ENCODE measurements at regions not wholly inside any gene's neighbourhood (a gene's known extent, or its start where the extent isn't known, plus 50 kb on each side); places are given as distances from the start of the nearest gene placed in this dataset.

DNA sequence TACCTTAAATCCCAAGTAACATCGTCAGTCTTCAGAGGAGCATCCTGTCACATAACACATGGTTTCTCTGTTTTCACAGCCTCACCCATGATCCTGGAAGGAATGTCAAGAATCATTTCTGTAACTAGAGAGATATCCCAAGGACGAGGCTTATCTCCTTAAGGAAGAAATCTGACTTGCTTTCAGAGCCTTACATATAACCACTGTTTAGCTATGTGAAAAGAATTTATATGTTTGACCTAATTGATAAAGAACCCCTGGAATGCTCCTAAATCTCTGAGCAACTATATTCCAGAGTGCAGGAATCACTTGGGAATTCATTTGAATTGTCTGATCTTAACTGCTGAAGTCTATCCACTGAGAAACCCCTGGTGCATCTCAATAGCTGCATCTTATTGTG, 243.1 kb downstream of the ALDH8A1 start:
- DNase-seq, result no peak

DNA sequence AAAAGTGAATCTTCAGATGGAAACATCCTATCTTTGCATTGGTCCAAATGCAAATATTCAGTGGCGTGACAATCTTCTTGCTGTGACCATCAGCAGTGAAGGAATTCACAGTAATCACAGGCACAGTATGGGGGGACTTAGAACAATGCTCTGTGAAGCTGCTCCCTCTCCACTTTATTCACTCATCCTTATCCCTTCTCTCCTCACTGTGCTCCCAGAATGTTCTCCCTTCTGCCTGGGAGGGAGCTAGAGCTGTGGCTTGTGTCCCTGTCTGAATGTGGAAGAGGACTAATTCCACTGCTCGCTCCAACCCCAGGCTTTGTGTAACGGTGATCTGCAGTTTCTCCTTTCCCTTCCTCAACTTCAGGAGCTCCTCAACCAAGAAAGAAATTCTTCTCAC, 243.7 kb downstream of the ALDH8A1 start:
- DNase-seq, result no peak

DNA sequence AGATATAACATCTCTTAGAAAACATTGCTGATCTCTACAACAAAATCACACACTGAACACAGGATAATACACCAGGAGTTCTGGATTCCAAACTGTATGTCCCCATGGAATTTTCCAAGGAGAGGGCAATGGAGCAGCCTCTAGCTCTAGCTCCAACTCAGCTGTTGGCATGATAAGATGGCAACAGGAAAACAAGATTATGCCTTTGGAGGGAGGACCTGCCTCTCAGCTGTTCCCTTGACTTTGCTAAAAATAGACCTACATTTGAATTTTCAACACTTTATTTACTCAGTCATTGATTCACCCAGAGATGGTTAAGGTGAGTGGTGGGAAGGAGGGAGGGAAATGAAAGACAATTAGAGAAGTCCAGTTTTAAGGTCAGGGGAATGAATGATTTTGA, 246.7 kb downstream of the ALDH8A1 start:
- no peak for DNase-seq

DNA sequence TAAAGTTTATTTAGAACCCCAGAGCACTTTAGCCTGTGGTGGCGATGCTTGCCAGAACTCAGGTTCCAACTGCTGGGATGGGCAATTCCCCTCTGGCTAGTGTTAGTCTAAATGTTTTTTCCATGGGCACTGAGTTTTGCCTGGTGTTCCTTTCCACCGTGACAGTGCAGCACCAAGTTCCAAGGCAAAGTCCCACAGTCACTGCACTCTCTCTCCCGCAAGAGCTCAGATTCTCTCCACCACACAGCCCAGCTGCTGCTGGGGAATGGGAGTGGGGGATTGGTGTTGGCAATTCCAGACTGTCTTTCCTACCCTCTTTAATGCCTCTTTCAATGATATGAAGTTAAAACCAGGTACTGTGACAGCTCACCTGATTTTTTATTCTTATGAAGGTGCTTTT, 247.6 kb downstream of the ALDH8A1 start:
- DNase-seq, result no peak

DNA sequence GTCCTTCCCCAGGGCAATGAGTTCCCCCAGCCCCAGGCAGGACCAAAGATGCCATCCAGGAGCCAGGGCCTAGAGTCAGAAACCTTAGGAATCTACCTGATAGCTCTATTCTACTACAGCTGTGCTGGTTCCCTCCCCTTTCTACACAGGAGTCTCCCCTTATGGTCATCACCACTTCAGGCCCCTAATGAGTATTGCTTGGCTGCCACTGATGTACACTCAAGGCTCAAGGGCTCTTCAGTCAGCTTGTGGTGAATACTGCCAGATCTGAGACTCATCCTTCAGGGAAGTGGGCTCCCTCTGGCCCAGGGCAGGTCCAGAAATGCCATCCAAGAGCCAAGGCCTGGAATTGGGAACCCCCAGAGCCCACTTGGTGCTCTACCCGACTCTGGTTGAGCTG, 248.6 kb downstream of the ALDH8A1 start:
- DNase-seq, result no peak

DNA sequence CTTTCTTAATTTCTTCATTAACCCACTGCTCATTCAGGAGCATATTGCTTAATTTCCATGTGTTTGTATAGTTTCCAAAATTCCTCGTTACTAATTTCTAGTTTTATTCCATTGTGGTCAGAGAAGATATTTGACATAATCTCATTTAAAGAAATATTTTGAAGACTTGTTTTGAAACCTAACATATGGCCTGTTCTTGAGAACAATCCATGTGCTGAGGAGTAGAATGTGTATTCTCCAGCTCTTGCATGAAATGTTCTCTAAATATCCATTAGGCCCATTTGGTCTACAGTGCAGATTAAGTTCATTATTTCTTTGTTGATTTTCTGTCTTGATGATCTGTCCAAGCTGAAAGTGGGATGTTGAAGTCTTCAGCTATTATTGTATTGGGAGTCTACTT, 251.7 kb downstream of the ALDH8A1 start:
- no peak for DNase-seq

DNA sequence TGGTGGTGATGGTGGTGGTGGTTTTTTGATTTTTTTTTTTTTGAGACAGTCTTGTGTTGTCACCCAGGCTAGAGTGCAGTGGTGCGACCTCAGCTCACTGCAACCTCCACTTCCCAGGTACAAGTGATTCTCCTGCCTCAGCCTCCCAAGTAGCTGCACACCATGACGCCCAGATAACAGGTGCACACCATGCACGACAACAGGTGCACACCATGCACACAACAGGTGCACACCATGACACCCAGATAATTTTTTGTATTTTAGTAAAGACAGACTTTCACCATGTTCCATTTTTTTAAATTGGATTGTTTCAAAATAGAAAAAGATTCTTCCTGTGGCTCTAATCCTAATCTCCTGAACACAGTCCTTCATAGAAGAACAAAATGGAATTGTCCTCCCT, 257.9 kb downstream of the ALDH8A1 start:
- DNase-seq, result no peak

DNA sequence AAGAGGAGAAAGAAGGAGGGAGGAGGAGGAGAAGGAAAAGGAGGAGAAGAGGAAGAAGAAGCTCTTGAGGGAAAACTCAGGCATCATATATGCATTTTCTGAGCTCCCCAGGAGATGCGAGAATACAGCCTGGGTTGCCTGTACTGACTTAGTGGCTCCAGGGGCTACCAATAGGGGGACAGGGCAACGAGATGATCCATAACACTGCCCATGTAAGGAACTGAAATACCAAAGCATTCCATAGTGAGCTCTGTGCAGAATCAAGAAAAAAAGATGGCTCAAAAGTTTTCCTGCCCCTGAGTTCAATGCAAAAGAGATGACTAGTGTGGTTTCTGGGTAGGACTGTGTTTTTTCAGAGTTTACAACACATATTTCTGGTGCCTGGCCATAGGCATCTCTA, 258.7 kb downstream of the ALDH8A1 start:
- DNase-seq, result no peak

DNA sequence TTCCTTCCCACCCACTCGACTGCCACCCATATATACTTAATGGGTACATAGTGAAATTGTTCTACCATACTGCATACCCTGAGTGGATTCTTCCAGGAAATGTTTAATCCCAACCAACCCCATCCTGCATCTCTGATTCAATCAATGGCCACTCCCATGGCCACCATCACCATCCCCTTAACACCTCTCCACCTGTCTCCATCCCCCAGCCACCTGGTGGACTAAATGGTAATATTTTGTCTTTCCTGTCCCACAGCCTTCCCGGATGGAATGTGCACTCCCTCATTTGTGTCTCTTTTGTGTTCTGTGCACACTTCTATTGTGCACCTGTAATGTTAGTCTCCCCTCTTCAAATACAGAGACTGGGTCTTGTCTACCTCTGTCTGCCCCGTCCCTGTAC, 259.9 kb downstream of the ALDH8A1 start:
- no peak for DNase-seq

DNA sequence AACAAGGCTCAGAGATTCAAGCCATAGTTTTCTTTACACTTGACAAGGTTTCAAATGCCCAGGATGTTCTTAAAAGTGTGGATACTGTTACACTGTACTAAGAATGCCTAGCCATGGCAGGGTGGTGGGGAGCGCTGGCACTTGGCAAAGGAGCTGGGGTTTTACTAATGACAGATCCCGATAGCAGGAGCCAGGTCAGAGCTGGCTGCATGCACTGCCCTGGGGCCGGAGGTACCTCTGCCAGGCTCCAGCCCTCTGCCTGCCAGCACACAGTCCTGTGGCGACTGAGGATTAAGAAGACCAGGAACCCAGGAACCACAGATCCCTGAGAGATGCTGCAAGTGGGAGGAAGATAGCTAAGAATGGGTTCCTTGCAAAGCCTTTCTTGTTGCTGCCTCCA, 260.3 kb downstream of the ALDH8A1 start:
- no peak for DNase-seq

DNA sequence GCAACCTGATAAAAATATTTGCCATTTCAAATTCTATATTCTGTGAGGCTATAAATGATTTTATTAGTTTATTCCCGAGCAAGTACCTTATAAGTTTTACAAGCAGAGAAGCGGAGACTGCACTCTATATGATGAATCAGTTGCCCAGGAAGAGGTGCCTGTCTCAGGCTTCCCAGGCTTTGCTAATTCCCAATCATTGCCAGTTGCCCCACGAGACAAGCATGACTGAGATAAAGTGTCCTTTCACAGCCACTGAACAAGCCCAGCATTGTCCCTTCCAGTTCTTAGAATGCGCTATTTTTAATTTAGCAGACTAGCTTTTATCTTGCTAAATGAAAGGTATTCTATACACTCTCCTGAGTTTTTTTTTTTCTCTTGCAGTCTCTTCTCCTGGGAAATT, 260.7 kb downstream of the ALDH8A1 start:
- no peak for DNase-seq

DNA sequence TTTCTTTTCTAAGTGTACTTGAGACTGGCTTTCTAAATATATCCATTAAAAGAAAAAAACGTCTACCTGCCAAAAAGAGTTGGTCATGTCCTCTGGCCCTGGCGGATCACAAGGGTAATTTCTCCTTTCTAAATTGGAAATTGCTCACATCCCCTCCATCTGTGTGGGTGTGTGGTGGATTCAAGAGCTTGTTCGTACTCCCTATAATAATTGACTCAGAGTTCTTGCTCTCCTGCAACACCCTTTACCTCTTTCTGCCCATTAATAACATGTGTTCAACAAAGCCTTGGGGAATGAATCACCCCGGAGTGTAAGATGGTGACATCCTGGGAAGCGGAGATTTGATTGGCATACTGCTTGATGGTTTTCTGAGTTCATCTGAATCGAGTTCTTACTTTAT, 263.8 kb downstream of the ALDH8A1 start:
- DNase-seq, result peak; percentile 33 to 34

DNA sequence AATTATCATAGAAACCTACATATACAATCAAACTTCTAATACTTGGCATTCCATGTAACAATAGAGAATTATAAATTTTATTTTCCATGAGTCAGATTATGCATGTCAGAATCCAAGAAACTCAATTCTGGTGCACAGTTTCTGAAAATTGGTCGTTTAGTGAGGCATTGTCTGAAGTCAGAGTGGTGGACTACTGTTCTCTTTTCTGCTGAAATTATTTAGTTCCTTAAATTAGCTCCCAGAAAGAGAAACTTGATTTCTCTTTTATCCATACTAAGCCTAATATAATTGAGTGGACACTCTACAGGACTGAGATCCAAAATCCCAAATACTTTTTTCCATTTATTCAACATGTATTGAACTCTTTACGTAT, 265.5 kb downstream of the ALDH8A1 start:
- peak in 1 of 2 donors; percentile 35 for DNase-seq

DNA sequence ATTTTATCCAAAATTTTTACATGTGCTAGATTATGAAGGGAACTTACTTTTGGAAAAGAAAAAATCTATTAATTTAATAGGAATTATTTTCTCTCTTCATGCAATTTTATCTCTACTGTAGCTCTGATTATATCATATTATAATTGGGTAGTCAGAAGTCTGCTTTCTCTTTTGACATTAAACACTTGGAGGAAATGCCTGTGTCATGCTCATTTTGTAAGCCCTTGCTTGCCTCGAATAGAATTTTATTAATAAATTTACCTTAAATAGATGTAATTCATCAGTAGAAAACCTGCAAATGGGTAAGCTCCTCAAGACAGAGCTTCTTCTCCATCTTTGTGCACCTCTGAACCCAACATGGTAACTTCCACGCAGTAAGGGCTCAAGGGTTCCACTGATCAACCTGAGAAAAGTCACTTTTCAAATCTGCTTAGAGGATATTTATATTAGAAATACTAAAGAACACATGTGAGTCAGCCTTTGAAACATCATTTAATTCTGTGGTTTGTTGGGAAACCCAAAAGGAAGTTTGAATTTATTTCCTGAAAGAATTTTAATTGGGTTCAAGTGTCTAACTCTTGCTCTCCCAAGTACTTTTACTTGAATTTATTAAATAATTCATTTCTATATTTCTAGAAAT, 266.0 kb downstream of the ALDH8A1 start:
- DNase-seq, result peak in 1 of 2 donors; percentile 63

DNA sequence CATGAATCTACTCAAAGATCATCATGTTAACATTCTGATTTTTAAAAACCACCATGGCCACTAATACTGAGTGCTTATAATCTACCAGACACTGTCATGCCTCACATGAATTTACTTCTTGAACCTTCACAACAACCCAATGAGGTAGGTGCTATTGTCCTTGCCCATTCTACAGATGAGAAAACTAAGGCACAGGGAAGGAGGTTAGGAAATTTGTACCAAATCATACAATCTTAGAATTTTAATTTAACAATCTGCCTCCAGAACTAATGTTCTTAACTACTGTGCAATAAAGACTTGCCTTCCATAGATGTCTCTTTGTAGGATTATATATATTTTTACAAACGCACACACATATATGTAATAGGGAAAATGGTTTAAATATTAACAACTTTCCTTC, 269.5 kb downstream of the ALDH8A1 start:
- DNase-seq, result no peak

DNA sequence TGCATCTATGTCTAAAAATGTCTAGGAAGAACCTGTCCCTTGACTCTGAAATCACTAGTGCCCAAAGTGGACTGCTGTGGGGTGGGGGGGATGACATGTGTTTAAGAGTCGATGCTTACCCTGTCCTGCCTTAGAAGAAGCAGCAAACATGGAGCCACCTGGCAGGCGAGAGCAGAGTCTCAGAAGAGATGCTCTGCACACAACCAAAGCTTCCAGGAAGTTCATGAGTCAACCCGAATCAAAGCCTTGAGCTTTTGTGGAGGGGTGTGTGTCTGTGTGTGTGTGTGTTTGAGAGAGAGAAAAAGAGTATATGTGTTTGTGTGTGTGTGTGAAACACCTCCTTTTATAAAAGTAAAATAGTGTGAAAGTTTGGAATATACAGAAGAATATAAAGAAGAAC, 269.9 kb downstream of the ALDH8A1 start:
- DNase-seq, result no peak

DNA sequence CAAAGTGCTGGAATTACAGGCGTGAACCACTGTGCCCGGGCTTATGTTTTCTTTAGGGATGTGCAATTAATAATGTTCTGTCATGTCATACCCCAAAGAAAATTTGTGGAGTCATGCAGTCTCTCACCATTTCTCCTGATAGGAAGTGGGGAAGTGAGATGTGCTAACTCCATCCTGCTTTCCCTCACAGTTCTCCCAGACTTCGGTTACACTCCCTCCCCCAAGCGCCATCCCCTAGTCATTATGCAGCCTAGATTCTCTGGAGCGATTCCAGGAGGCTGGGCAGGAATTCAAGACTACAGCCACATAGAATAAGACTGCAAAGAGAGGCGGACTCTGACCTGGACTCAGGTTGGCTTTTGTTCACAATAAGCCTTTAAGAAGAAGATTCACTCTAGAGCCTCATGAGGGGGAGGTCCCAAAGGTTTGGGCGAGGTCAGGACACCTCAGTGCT, 271.4 kb downstream of the ALDH8A1 start:
- DNase-seq, result no peak

DNA sequence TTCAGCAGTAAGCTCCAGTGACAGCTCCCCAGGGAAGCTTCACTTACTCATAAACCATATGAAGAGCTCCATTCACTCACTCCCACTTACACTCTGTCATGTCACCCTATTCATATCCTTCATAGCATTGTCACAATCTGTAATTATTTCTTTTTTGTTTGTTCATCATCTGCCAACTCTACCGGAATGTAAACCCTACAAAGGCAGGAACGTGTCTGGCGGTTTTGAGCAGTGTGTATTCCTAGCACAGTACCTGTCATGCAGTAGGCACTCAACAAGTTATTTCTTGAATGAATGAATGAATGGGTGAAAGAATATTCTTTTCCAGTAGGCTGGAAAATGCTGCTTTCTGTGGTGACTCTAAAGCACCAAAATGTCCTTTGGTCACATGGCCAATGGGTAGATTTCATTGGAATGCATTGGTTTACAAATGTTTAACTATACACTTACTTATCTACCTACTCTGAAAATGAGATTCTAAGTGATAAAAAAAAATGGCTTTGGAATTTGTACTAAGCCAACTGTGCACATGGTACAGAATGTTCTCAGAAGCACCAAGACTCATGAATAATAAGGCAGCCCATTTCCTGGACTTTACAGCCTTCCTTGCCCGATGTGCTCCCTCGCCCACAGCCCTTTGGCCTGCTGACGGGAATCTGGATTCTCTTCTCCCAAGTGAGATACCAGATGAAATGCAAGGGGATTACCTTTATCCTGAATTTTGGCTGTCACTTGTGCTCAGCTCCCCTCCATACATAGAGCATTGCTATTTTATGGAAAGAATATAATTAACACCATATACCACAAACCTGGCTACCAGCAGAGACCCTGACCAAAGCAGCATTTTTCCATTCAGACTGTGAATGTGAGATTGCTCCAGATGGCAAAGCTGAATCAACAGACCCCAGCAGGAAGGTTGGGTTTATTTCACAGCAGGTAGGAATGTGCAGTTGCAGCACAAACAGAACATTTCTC, 273.3 kb downstream of the ALDH8A1 start:
- DNase-seq, result no peak

DNA sequence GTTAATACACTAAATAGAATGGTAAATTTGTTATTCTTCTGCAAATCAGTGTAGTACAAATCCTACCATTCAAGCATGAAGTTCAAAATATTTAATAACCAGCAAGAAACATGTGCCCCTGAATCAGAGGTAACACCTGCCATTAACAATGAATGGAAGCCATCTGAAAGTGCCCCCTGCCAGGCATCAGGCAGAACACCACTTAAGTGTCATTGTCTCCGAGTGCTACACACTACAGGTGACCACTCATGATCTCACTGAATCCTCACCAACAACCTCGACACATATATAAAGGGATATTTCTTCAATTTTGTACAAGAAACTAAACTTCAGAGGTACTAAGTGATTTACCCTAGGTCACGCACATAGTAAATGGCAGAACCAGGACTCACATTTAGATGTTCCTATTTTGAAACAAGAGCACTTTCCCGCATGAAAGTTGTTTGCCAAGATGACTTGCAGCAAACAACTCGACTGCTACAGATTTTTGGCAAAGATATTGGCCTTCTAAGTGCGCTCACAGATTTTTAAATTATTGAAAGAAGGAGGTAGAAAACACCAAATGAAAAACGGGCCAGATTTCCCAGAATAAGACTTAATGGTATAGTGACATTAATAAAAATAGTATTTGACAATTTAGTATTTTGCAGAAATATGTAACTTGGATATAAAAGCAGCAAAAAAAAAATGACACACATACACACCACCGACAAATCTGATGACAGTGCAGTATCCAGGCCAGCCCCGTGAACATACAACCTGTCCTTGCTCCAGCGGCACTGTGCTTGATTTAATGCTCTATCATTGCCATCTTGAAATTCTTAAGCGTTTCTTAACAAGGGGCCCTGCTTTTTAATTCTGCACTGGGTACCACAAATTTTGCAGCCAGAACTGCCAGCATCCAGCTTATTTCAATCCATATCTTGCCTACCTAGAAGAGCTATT, 274.5 kb downstream of the ALDH8A1 start:
- no peak for DNase-seq

DNA sequence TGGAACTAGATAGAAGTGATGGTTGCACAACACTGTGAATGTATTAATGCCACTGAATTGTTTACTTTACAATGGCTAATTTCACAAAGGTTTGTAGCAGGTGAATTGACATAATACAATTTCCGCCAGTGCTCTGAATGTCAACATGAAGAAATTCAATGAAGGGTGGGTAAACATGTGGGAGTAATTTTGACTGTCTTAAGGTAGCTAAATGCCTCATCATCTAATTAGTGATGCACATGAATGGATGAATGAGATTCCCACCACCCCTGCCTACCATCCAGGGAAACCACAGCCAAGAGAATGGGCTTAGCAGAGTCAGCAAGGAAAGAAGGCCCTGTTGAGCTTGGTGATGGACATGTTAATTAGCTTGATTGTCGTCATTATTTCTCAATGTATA, 275.3 kb downstream of the ALDH8A1 start:
- no peak for DNase-seq

DNA sequence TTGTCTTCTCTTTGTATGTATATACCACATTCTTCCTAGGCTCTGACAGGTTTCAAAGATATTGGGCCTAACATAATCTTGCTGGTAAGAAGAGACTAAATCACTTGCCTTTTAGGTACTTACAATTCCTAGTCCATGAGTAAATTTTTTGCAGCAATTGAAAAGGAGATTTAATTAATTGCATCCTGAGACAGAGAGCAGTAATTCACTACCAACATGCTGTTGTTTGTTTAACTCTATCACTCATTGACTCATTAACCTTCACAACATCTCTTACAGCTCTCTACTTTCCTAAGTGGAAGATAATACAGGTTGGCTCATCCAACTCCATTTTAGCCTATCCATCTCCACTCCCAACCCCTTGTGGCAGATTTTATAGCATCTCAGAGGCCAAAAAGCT, 280.4 kb downstream of the ALDH8A1 start:
- DNase-seq, result no peak

DNA sequence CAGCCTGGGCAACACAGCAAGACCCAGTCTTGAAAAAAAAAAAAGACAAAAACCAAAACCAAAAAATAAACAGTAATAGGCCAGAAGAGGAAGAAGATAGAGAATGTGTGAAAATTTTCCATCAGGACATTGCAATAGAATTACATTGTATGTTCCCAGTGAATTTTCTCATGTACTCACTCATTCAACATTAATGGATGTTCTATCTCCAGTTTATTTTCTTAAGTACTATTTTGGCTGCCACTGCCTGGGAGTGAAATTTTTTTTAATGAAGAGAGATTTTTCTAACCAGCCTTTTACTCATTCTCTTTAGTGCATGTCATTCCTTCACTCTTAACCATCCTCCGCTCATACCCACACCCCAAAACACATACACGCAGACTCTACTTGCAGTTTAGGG, 282.8 kb downstream of the ALDH8A1 start:
- no peak for DNase-seq

DNA sequence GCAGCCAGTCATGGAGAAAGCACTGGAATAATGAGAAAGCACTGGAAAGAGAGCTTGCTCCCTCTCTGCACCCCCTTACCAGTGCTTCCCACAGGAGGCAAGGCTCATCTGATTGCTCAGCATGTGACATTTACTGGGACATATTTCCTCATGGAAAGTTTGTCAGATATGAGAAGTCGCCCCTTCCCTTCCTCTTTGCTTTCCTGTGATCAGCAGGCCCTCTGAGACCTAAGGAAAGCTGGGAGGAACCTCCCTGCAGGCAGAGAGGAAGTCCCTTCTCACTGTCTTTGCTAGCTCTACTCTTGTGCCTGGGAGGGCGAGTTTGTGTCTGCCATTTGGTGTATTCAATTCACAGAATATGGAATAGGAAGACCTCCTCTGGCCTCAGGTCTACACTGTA, 283.8 kb downstream of the ALDH8A1 start:
- peak in 1 of 2 donors; percentile 61 for DNase-seq
